ENCODE measurements at regions not wholly inside any gene's neighbourhood (a gene's known extent, or its start where the extent isn't known, plus 50 kb on each side); places are given as distances from the start of the nearest gene placed in this dataset.

- Histone ChIP-seq H3K27ac (ENCODE audit: low read depth in 1 of 3, low read length in 2 of 3) (no peak overlapping the region), H3K36me3 (ENCODE audit: control insufficient read depth in 3 of 3, insufficient read depth in 2 of 3, low read depth in 1 of 3, low read length in 3 of 3) (no peaks in the 10 kb centered on the region), H3K27me3 (ENCODE audit: control insufficient read depth in 3 of 3, insufficient read depth in 3 of 3, low read length in 3 of 3) (no peaks in the 10 kb centered on the region), H3K4me1 (ENCODE audit: control insufficient read depth in 3 of 3, insufficient read depth in 2 of 3, low read depth in 1 of 3, low read length in 2 of 3) (no peaks in the 10 kb centered on the region), H3K4me3 (ENCODE audit: low read depth in 1 of 3, low read length in 3 of 3) (no peak overlapping the region), H3K9me3 (ENCODE audit: control insufficient read depth in 2 of 2, insufficient read depth in 1 of 2, low read depth in 1 of 2, low read length in 1 of 2) (peaks cover 0 to 3% of the 10 kb centered on the region in 2 donors)
- 15 to 67% (median 26%) methylated on average over 1 of the region's 1 CpG for WGBS, 3 donors
- DNase-seq: peak in 1 of 2 donors; percentile 20
- no peak for FAIRE-seq
Measured at GRCh38 chr5:61596265-61596664, 264.2 kb downstream of the ZSWIM6 start.

- H3K9me3 ChIP-seq (ENCODE audit: control insufficient read depth in 2 of 2, insufficient read depth in 1 of 2, low read depth in 1 of 2, low read length in 1 of 2): peaks cover 0 to 3% of the 10 kb centered on the region in 2 donors
- no peak overlapping the region for H3K27ac ChIP-seq (ENCODE audit: low read depth in 1 of 3, low read length in 2 of 3)
- no peak for FAIRE-seq
- no peaks in the 10 kb centered on the region for H3K4me1 ChIP-seq (ENCODE audit: control insufficient read depth in 3 of 3, insufficient read depth in 2 of 3, low read depth in 1 of 3, low read length in 2 of 3)
- no peak for DNase-seq
- H3K36me3 ChIP-seq (ENCODE audit: control insufficient read depth in 3 of 3, insufficient read depth in 2 of 3, low read depth in 1 of 3, low read length in 3 of 3): no peaks in the 10 kb centered on the region
- no peak overlapping the region for H3K4me3 ChIP-seq (ENCODE audit: low read depth in 1 of 3, low read length in 3 of 3)
- no peaks in the 10 kb centered on the region for H3K27me3 ChIP-seq (ENCODE audit: control insufficient read depth in 3 of 3, insufficient read depth in 3 of 3, low read length in 3 of 3)
Measured at GRCh38 chr5:61597684-61598083, 265.6 kb downstream of the ZSWIM6 start.

- Histone ChIP-seq H3K27ac (ENCODE audit: low read depth in 1 of 3, low read length in 2 of 3) (no peak overlapping the region), H3K27me3 (ENCODE audit: control insufficient read depth in 3 of 3, insufficient read depth in 3 of 3, low read length in 3 of 3) (no peaks in the 10 kb centered on the region), H3K4me1 (ENCODE audit: control insufficient read depth in 3 of 3, insufficient read depth in 2 of 3, low read depth in 1 of 3, low read length in 2 of 3) (no peaks in the 10 kb centered on the region), H3K9me3 (ENCODE audit: control insufficient read depth in 2 of 2, insufficient read depth in 1 of 2, low read depth in 1 of 2, low read length in 1 of 2) (peaks cover 0 to 3% of the 10 kb centered on the region in 2 donors), H3K36me3 (ENCODE audit: control insufficient read depth in 3 of 3, insufficient read depth in 2 of 3, low read depth in 1 of 3, low read length in 3 of 3) (no peaks in the 10 kb centered on the region), H3K4me3 (ENCODE audit: low read depth in 1 of 3, low read length in 3 of 3) (no peak overlapping the region)
- FAIRE-seq (no peak), DNase-seq (peak in 1 of 2 donors; percentile 5)
- WGBS, 3 donors: 19 to 67% (median 31%) methylated on average over 3 of the region's 3 CpGs
Measured at GRCh38 chr5:61598126-61598525, 266.1 kb downstream of the ZSWIM6 start.

- peak; percentile 31 to 36 for DNase-seq
- H3K27ac ChIP-seq (ENCODE audit: low read depth in 1 of 3, low read length in 2 of 3): peak overlapping the region in 1 of 3 donors; percentile 33
- H3K36me3 ChIP-seq (ENCODE audit: control insufficient read depth in 3 of 3, insufficient read depth in 2 of 3, low read depth in 1 of 3, low read length in 3 of 3): no peaks in the 10 kb centered on the region
- H3K27me3 ChIP-seq (ENCODE audit: control insufficient read depth in 3 of 3, insufficient read depth in 3 of 3, low read length in 3 of 3): no peaks in the 10 kb centered on the region
- H3K4me1 ChIP-seq (ENCODE audit: control insufficient read depth in 3 of 3, insufficient read depth in 2 of 3, low read depth in 1 of 3, low read length in 2 of 3): peaks cover 0 to 3% (median 0%) of the 10 kb centered on the region in 3 donors
- H3K9me3 ChIP-seq (ENCODE audit: control insufficient read depth in 2 of 2, insufficient read depth in 1 of 2, low read depth in 1 of 2, low read length in 1 of 2): peaks cover 0 to 3% of the 10 kb centered on the region in 2 donors
- no peak for FAIRE-seq
- no peak overlapping the region for H3K4me3 ChIP-seq (ENCODE audit: low read depth in 1 of 3, low read length in 3 of 3)
- WGBS, 3 donors: 52 to 77% (median 63%) methylated on average over 5 of the region's 5 CpGs
Measured at GRCh38 chr5:61599370-61600122, 267.5 kb downstream of the ZSWIM6 start.

- H3K27me3 ChIP-seq (ENCODE audit: control insufficient read depth in 3 of 3, insufficient read depth in 3 of 3, low read length in 3 of 3): no peaks in the 10 kb centered on the region
- H3K36me3 ChIP-seq (ENCODE audit: control insufficient read depth in 3 of 3, insufficient read depth in 2 of 3, low read depth in 1 of 3, low read length in 3 of 3): no peaks in the 10 kb centered on the region
- no peak overlapping the region for H3K4me3 ChIP-seq (ENCODE audit: low read depth in 1 of 3, low read length in 3 of 3)
- peaks cover 0 to 3% (median 0%) of the 10 kb centered on the region in 3 donors for H3K4me1 ChIP-seq (ENCODE audit: control insufficient read depth in 3 of 3, insufficient read depth in 2 of 3, low read depth in 1 of 3, low read length in 2 of 3)
- no peak for DNase-seq
- peaks cover 0 to 3% of the 10 kb centered on the region in 2 donors for H3K9me3 ChIP-seq (ENCODE audit: control insufficient read depth in 2 of 2, insufficient read depth in 1 of 2, low read depth in 1 of 2, low read length in 1 of 2)
- H3K27ac ChIP-seq (ENCODE audit: low read depth in 1 of 3, low read length in 2 of 3): peak overlapping the region in 1 of 3 donors; percentile 8
- no peak for FAIRE-seq
Measured at GRCh38 chr5:61600123-61600444, 268.0 kb downstream of the ZSWIM6 start.

GRCh38 chr5:61600945-61601511 lies 269.0 kb downstream of the ZSWIM6 start:
- Histone ChIP-seq H3K9me3 (ENCODE audit: control insufficient read depth in 2 of 2, insufficient read depth in 1 of 2, low read depth in 1 of 2, low read length in 1 of 2) (peaks cover 0 to 3% of the 10 kb centered on the region in 2 donors), H3K4me3 (ENCODE audit: low read depth in 1 of 3, low read length in 3 of 3) (no peak overlapping the region), H3K36me3 (ENCODE audit: control insufficient read depth in 3 of 3, insufficient read depth in 2 of 3, low read depth in 1 of 3, low read length in 3 of 3) (no peaks in the 10 kb centered on the region), H3K27ac (ENCODE audit: low read depth in 1 of 3, low read length in 2 of 3) (no peak overlapping the region), H3K27me3 (ENCODE audit: control insufficient read depth in 3 of 3, insufficient read depth in 3 of 3, low read length in 3 of 3) (no peaks in the 10 kb centered on the region), H3K4me1 (ENCODE audit: control insufficient read depth in 3 of 3, insufficient read depth in 2 of 3, low read depth in 1 of 3, low read length in 2 of 3) (peaks cover 0 to 3% (median 0%) of the 10 kb centered on the region in 3 donors)
- DNase-seq (no peak), FAIRE-seq (no peak)
- WGBS, 3 donors: 83 to 92% (median 87%) methylated on average over 5 of the region's 5 CpGs

- DNase-seq: no peak
- Histone ChIP-seq H3K36me3 (ENCODE audit: control insufficient read depth in 3 of 3, insufficient read depth in 2 of 3, low read depth in 1 of 3, low read length in 3 of 3) (no peaks in the 10 kb centered on the region), H3K9me3 (ENCODE audit: control insufficient read depth in 2 of 2, insufficient read depth in 1 of 2, low read depth in 1 of 2, low read length in 1 of 2) (no peaks in the 10 kb centered on the region), H3K27me3 (ENCODE audit: control insufficient read depth in 3 of 3, insufficient read depth in 3 of 3, low read length in 3 of 3) (no peaks in the 10 kb centered on the region), H3K27ac (ENCODE audit: low read depth in 1 of 3, low read length in 2 of 3) (no peak overlapping the region), H3K4me3 (ENCODE audit: low read depth in 1 of 3, low read length in 3 of 3) (no peak overlapping the region), H3K4me1 (ENCODE audit: control insufficient read depth in 3 of 3, insufficient read depth in 2 of 3, low read depth in 1 of 3, low read length in 2 of 3) (peaks cover 0 to 3% (median 0%) of the 10 kb centered on the region in 3 donors)
- 65 to 73% (median 66%) methylated on average over 6 of the region's 6 CpGs for WGBS, 3 donors
- no peak for FAIRE-seq
Measured at GRCh38 chr5:61603211-61603908, 271.3 kb downstream of the ZSWIM6 start.

- no peaks in the 10 kb centered on the region for H3K27me3 ChIP-seq (ENCODE audit: control insufficient read depth in 3 of 3, insufficient read depth in 3 of 3, low read length in 3 of 3)
- no peaks in the 10 kb centered on the region for H3K36me3 ChIP-seq (ENCODE audit: control insufficient read depth in 3 of 3, insufficient read depth in 2 of 3, low read depth in 1 of 3, low read length in 3 of 3)
- H3K9me3 ChIP-seq (ENCODE audit: control insufficient read depth in 2 of 2, insufficient read depth in 1 of 2, low read depth in 1 of 2, low read length in 1 of 2): no peaks in the 10 kb centered on the region
- no peak overlapping the region for H3K4me3 ChIP-seq (ENCODE audit: low read depth in 1 of 3, low read length in 3 of 3)
- H3K4me1 ChIP-seq (ENCODE audit: control insufficient read depth in 3 of 3, insufficient read depth in 2 of 3, low read depth in 1 of 3, low read length in 2 of 3): peaks cover 0 to 3% (median 0%) of the 10 kb centered on the region in 3 donors
- DNase-seq (no peak), FAIRE-seq (no peak)
- 70 to 74% (median 73%) methylated on average over 8 of the region's 8 CpGs for WGBS, 3 donors
- no peak overlapping the region for H3K27ac ChIP-seq (ENCODE audit: low read depth in 1 of 3, low read length in 2 of 3)
Measured at GRCh38 chr5:61604076-61605025, 272.3 kb downstream of the ZSWIM6 start.

Measured in small intestine (tissue), 7 donors.